Left ventricle myocardium superior (tissue), 1 donor: ENCODE measurements at regions not wholly inside any gene's neighbourhood (a gene's known extent, or its start where the extent isn't known, plus 50 kb on each side); places are given as distances from the start of the nearest gene placed in this dataset.

ENCODE experiments used
- ATAC-seq: fragments of 200-7000 bp; cut with Tn5 transposase; one replicate; pipeline ENCODE4 v1.9.1; 2020; ENCODE audit warnings: mild to moderate bottlenecking, moderate library complexity
- DNase-seq: peaks from one replicate; pipeline ENCODE4 v3.0.0-alpha.2; 2020
- intact Hi-C: fragments of 100-400 bp; cut with micrococcal nuclease; formaldehyde crosslinking; loops from one replicate; pipeline ENCODE4 v1.11.0; 2022
- donor health status: DM: no; HTN: yes; CAD: no; lungs with severe emphysema.

DNA sequence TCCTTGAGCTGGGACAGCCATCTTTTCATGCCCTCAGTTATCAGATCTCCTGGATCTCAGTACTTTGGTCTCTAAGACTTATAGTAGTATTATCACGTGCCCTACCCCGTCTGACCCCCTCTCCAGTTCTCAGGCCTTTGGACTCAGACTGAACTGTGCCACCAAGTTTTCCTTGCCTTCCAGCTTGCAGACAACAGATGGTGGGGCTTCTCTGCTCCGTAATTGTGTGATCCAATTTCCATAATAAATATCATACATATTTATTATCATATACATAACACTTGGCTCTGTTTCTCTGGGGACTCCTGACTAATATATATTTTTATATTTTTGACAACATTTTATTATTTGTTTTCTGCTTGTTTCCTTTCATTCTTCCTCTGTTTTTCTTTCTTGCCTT, 458.8 kb upstream of the SEMA6D start:
- intact Hi-C loops: no loop called here
- no peak for ATAC-seq
- no peak for DNase-seq

DNA sequence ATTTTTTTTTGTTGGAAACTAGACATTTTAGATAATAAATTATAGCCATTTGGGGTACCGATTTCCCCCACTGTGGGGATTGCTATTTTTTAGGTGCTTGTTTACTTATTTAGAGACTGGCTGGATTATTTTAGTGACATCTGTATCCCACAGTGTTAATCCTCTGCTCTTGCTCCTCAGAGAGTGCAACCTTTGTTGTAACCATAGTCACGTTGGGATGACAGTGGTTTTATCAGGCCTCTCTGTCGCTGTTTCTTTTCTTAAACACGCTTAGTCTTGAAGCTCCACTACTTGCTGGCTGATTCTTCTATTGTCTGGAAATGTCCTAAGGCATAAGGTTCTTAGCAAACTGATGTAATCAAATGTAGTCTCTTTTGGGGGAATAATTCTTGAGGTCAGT, 451.6 kb upstream of the SEMA6D start:
- no peak for DNase-seq
- intact Hi-C loops: no loop called here
- no peak for ATAC-seq

DNA sequence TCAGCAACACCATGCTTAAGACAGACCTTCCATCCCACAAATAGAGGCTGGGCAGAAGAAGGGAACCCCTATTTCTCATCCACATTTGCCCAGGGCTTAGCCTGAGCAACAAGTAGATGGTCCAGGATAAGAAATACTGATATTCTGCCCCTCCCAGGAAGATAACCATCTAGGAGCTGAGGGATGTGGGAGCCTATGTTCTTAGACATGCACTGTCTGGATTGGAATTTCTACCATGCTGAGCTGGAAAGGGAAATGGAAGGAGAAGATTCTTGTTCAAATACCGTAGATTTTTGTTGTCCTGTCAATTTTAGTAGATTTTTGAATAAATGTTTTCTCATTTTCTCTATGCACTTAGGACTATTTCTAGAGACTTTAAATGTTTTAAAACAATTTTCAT, 450.7 kb upstream of the SEMA6D start:
- intact Hi-C loops: no loop called here
- DNase-seq: no peak
- no peak for ATAC-seq

DNA sequence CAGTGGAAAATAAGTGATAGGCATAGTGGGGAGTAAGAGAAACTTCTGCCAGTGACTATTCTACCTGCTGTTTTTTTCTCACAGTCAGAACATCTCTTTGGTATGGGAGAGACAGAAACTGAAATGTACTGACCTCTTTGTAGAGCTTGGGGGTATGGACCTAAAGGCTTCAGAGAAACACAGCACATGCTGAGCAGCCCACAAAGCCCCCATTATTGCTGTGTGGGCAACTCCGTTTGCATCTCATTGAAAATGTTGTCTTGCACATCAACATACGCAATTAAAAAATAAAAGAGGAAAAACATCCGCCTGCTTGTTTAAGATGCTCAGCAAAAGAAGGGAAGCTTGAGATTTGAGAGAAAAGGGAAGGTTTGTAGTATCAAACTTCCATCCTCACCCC, 443.4 kb upstream of the SEMA6D start:
- intact Hi-C loops: no loop called here
- ATAC-seq: no peak
- DNase-seq: no peak

DNA sequence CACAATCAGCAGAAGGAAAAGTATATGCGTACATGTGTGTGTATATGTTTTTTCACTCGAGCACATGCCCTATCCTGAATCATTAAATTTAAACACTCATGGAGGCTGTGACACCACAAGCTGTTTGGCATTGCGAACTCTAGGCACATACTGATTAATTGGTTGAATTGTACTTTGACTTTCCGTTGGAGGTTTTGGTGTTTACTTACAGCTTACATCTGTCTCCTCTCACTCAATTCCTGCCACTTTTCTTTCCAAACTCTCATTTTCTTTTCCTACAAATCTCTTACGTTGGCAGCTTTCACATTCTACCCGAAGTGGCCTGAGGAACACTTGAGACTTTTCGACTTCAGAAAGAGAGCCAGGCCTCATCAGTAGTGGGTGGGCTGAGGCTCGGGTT, 434.1 kb upstream of the SEMA6D start:
- ATAC-seq (no peak), DNase-seq (no peak)
- intact Hi-C loops: no loop called here

DNA sequence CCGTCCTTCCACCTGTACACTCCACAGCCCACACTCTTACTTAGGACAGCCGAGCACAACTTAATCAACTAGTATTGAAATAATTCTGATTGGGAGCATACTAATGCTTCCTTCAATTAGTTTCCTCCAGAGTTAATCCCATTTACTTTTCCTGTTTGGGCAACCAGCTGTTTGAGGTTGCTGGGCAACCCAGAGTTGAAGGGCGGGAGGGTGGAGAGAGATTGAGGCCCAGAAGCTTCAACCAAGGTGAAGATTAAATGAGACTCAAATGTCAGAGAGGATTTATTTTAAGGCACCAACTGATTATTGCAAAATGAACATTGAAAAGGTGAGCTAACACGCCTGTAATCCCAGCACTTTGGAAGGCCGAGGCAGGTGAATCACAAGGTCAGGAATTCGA, 428.5 kb upstream of the SEMA6D start:
- intact Hi-C loops: no loop called here
- no peak for ATAC-seq
- no peak for DNase-seq

DNA sequence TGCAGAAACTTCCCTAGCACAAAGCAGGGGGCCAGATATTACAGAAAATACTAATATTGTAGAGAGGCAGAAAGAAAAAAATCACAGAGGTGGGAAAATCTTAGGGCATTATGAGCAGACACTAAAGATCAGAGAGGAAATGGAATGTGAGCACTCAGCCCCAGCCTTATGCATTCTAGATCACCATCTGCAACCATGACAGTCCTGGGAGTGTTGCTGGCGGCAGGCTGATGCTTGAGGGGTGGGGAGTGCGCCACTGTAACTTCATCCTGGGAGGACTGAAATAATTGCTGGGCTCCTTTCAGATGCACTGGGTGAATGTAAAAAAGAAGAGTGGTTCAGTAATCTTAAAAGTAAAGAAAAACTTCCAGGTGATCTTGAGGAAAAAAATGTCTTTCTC, 427.6 kb upstream of the SEMA6D start:
- ATAC-seq (no peak), DNase-seq (no peak)
- intact Hi-C loops: no loop called here

DNA sequence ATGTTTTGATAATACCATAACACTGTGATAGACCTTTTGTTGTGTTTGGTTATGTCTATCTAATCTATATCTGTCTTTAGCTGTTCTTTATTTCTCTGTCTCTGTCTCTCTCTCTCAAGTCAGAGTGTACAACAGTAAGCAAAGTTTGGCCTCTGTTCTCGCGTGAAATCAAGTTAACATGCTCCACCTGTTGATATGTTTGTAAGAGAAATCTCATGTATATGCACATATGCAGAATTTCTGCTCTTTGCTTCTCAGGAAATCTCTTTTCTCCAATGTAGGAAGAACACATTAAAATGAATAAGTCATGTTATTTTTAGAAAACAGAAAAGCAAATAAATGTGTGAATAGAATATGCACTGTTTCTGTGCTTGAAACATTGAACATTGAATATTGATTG, 425.5 kb upstream of the SEMA6D start:
- intact Hi-C loops: no loop called here
- DNase-seq (no peak), ATAC-seq (no peak)

DNA sequence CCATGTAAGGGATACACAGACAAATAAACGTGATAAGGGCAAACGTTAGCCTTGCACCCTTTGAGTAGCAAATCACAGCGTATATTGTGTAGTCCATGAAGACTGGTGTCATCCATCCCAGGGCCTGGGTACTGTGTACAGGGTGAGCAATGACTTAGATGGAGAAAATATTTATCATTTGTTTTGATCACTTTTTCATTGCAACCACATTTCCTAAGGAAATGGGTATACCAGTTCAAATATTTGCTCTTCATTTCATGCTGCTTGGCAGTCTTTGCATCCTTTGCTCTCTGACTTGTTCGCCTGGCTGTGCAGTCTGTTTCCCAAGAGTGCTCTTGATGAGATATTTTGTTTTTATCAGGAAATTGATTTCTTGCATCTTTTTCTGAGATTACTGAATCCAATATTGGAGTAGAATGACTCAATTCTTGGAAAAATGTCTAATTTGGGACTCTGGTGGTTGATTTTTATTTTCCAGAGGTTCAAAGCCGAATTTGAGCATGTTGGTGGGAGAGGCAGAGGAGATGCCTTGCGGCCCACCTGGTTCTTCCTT, 424.6 kb upstream of the SEMA6D start:
- ATAC-seq (no peak), DNase-seq (no peak)
- intact Hi-C loops: no loop called here

DNA sequence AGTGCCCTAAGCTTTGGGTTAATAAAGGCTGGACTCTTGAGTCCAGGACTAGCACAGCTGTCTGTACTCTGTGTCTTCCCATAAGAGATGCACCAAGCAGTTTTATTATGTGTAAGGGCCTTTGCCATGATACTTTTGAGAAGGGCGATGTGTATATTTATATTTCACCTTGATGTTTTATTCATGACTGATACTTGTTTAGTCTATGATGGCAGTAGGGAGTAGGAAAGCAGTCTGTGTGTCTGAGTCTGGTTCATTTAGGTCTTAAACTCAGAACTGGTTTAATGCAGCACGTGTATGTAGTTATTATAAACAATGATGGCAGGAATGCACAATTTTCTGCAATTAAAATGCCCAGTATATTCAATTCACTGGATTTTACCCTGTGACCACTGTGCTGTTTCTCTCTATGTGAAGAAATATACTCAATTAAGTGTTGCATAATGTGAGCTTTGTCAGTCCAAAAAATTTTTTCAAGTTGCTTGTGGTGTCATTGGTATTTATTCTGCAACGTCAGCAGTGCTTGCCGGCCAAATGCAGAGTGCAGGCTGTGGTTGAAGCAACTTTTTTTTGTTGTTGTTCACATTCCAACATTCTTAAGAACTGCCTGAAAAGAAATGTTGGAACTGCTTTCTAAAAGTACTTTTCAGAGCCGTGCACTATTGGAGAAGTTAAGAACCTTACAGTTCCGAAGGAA, 423.7 kb upstream of the SEMA6D start:
- peak; percentile 94 for ATAC-seq
- intact Hi-C loops: no loop called here

DNA sequence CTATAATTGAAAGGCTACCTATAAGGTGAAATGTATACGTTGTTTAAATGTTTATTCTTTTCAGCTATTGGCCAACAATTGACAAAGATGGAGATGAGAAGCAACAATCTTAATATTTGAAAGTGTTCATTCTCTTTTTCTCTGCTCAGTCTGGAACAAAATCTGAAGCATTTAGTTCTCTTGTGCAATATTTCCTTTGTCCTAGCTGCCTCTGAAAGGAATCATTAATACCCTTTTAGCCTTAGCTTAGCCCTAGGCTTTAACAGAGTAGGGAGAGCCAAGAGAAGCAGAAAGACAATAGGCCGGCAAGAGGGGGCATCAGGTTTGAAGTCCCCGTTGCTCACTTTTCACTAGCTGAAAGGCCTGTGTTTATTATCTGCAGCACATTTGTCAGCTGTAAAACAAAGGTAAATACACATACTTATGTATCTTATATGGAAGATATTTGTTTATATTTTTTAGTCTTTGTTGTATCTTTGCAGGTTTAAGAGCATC, 422.5 kb upstream of the SEMA6D start:
- intact Hi-C loops: no loop called here
- DNase-seq: no peak
- ATAC-seq: no peak

More for the DNA sequence above, 423.7 kb upstream of the SEMA6D start:
- peak; percentile 78 for DNase-seq

DNA sequence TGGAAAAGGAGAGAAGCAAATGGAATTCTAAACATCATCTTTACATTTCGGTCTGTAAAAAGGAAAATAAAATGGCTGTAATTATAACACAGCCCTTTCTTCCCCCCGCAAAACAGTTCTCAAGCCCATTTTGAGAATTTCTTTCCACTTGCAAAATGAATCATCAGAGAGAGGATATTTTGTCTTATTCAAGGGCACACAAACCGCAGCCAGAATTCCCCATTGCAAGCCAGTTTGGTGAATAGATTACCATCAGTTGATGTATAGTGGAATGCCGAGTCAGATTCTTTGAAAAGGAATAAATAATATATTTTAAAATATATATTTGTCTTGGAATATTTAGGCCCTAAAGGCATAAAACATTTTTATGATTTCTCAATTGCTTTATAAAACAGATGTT, 420.4 kb upstream of the SEMA6D start:
- DNase-seq (no peak), ATAC-seq (no peak)
- intact Hi-C loops: no loop called here

DNA sequence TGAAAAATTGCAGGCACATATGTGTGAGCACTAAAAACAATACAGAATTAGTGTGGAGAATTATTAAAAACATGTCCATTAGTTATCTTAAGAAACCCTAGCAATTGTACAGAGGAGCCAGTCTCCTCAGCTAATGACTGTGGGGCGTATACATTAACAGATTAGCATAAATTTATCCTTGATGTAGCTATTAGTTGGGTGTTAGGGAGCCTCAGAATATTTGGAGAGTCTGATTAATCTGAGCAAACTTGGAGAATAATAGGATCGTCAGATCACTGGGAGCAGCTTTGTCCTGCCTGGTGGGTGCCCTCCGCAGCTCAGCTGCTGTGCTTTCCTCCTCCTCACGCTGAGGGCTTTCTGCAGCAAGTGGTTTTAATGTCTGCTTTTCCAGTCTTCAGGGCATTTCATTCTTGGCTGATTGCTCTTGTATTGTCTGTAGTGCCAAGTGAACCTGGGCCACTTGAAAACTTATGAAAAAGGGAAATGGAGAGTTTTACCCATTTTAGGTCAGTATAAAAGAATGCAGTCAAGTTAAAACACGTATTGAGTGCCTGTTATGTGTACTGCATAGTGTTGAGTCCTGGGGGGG, 417.4 kb upstream of the SEMA6D start:
- DNase-seq: no peak
- no peak for ATAC-seq
- intact Hi-C loops: no loop called here

DNA sequence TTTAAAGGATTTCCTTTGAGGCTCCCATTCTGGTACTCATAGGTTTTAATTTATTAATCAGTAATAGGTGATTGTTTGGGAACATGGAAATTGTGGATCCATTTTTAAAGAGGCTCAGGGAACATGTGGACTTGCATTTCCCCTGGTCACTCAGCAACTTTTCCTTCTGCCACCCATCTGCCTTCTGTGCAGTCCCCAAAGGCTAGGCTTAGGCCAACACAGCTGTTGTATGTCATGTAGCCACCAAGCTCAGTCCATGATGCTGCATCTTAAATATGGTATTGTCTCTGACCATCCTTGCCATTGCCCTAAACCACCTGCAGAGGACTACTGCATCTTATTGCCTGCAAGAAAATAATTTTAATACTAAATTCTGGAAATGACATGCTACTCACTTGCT, 416.7 kb upstream of the SEMA6D start:
- DNase-seq: no peak
- intact Hi-C loops: no loop called here
- ATAC-seq: no peak

DNA sequence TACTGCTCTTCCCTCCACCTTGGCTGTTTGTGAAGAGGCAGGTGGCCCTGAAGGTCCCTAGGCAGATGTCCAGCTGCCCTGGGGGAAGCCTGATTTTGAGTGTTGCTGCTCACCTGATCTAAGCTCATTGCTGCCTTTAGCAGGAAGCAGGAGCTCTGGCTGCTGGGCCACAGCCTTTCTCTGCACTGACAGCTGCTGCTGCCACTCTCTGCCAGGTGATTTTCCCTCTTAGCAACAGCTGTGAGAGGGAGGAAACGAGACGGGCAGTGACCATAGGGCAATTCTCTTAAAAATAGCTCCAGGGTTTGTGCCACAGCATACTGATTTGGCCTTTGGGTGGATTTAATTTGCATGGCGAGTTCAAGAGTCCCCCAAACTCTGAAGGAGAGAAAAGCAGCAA, 415.8 kb upstream of the SEMA6D start:
- intact Hi-C loops: no loop called here
- no peak for DNase-seq
- no peak for ATAC-seq

DNA sequence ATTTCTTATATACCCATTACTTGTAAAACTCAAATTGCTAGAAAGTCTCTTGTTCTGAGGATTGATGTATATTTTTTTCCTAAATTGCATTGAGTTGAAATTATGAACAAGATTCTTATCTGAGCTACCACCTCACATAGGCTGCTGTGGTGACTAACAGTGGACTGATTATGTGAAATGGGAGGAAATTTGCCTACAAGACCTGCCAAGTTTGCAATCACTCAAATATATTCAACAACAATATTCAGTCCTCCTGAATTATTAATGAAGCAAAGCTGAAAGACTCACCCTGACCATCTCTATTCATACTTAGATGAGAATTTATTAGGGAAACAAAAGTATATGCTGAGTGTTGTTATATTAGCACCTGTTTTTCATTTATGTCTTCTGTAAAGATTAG, 412.6 kb upstream of the SEMA6D start:
- no peak for DNase-seq
- intact Hi-C loops: no loop called here
- ATAC-seq: no peak

DNA sequence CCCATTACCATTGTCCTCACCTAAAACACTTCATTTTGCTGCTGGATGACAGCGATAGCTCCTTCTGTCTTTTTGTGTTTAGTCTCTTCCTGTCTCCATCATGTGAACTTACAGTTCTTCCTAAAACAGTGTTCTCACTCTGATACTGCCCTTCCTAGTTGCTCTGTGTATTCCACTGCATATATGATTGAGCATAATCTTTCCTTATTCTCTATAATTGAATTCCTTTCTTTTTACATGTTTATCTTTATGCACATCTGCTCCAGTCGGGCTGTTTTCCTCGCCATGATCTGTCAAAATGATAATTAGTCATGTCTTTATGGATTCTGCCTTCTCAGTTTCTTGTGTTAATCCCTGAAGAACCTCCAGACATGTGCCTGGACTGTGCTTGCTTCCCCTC, 405.1 kb upstream of the SEMA6D start:
- ATAC-seq: no peak
- DNase-seq: no peak
- intact Hi-C loops: no loop called here

DNA sequence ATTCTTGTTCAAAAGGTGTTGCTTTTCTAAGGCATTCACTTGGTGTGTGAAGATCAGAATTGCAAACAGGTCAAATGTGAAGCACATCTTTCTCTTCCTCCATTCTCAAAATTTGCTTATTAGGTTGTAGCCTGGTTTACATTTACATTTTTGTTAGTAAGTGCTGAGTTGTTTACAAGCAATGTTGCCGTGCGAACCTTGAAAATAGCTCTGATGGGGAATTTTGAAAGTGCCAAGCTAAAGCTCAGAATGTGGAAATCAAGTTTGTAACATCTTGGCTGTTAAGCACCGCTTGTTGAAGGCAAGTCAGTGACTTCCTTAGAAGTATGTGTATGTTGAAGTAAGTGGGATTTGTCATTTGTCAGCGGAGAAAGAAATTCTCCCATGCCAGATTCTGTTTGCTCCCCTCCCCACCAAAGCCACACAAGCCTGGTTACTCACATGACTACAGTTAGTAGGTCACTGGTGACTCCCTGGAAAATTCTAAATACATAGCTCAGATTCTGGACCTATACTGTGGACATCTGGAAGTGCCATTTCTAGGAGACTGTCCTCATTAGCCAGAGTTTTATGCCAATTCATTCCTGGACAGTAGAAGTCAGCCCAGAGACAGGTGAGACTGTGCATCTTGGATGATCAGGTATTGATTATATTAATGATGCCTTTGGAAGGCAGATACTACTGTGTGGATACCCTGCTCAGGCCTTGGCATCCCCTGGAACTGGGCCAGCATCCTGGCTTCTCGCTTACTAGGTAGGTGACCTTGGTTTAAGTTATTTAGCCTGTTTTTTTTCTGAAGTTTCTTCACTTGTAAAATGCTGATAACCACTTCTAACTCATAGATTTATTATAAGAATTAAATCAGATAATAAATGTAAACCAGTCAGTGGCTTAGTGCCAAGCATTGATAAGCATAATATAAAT, 390.6 kb upstream of the SEMA6D start:
- ATAC-seq: no peak
- intact Hi-C loops: no loop called here
- no peak for DNase-seq

DNA sequence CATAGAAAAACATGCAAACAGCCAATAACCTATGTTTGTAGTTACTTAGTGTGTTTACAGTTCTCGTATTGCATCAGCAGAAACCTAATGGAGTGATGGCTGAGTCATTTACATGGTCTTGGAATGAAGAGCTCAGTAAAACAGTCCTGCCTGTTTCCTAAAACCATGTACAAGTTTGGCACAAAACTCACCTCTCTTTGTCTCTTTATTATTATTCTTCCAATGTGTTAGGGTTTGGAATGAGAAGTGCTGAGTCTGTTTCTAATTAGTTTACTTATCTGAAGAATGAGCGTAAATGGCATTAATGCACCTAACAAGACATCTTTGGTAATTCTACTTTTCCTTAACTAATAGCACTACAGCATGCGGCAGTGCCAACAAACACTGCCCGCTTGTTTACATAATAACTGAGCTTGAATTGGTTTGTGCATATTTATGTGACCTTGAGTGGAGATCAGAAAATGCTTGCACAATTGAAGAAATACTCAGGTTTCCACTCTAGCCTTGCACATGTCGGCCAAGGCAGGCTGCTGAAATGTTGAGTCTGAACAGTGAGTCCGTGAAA, 385.4 kb upstream of the SEMA6D start:
- intact Hi-C loops: no loop called here
- ATAC-seq (no peak), DNase-seq (no peak)

DNA sequence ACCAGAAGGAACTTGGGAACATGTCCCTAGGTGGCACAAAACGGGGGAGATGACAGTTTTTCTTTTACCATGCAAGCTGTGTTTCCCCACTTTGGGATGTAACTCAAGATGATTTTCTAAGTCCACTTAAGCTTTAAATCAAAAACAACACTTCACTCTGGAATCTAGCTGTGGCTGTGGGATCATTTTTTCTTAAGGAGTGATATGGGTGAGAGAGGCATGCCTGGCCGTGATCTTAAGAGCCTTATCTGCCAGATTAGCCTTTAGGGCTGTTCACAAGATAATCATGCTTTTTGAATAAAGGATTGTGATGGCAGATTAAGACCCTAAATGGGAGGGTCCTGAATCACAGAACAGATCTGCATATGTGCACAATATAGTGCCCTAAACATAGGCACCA, 384.8 kb upstream of the SEMA6D start:
- intact Hi-C loops: no loop called here
- DNase-seq: no peak
- ATAC-seq: no peak
